ENCODE measurements at regions not wholly inside any gene's neighbourhood (a gene's known extent, or its start where the extent isn't known, plus 50 kb on each side); places are given as distances from the start of the nearest gene placed in this dataset.

DNA sequence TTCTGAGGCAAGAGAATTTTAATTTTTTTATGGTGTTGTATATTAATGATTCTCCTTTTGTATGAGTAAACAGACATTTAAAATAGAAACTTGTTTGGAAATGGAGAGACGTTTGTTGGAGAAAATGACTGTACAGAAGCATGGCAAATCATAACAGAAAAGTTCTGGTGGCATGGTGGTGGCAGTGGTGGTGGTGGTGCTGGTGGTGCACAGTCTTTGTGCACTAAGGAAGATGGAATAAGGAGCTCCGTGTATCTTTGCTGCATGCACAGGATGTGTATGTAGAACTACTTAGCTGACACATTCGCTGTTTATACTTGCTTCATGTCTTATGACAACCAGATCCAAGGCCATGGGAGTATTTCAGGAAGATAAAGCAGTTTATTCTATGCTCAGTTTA lies 294.9 kb downstream of the UTRN start:
- Histone ChIP-seq H3K9me3 (no peaks in the 10 kb centered on the region), H3K4me3 (no peak overlapping the region), H3K4me1 (no peaks in the 10 kb centered on the region), H3K27me3 (no peaks in the 10 kb centered on the region), H3K27ac (no peak overlapping the region), H3K36me3 (peaks cover 4 to 24% of the 10 kb centered on the region in 2 donors)
- intact Hi-C loops (cut with DNase I) = loop anchor here (10.0 kb wide), 1 partner anchor 635 kb away; no protein-coding TSS in a partner anchor
- DNase-seq (ENCODE audit: low spot score in 2 of 2) = no peak
- TF ChIP-seq CTCF (IDR thresholded peaks at IDR 0.05) = no peak

DNA sequence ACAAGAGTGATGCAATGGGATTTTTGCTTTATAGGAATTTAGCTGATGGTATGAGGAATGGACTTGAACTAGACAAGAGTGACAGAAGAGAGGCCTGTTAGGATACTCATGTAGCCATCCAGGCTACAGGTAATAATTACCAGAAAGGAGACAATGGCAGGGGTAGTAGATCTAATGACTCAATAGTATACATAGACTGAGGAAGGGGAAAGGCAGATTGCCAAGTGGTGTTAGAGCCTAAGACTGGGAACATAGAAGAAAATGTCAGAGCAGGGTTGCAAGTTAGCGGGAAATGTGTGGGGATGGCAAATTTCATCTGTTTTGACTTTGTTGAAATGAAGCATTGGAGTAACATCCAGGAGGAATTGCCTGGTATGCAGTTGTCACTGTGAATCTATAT lies 295.6 kb downstream of the UTRN start:
- Histone ChIP-seq H3K4me1 (no peaks in the 10 kb centered on the region), H3K9me3 (no peaks in the 10 kb centered on the region), H3K27ac (no peak overlapping the region), H3K4me3 (no peak overlapping the region), H3K36me3 (peaks cover 4 to 24% of the 10 kb centered on the region in 2 donors), H3K27me3 (no peaks in the 10 kb centered on the region)
- intact Hi-C loops (cut with DNase I) = loop anchor here (10.0 kb wide), 1 partner anchor 634 kb away; no protein-coding TSS in a partner anchor
- DNase-seq (ENCODE audit: low spot score in 2 of 2) = no peak
- TF ChIP-seq CTCF (IDR thresholded peaks at IDR 0.05) = no peak

GRCh38 chr6:144581812-144582537 lies 296.8 kb downstream of the UTRN start:
- Histone ChIP-seq H3K4me1 (no peaks in the 10 kb centered on the region), H3K9me3 (no peaks in the 10 kb centered on the region), H3K27ac (no peak overlapping the region), H3K27me3 (no peaks in the 10 kb centered on the region), H3K36me3 (peaks cover 4 to 19% of the 10 kb centered on the region in 2 donors), H3K4me3 (no peak overlapping the region)
- peak in 2 of 3 experiments; percentile 11 to 48 for TF ChIP-seq CTCF (IDR thresholded peaks at IDR 0.05)
- intact Hi-C loops (cut with DNase I) = loop anchor here (10.0 kb wide), 1 partner anchor 633 kb away; no protein-coding TSS in a partner anchor
- DNase-seq (ENCODE audit: low spot score in 2 of 2) = no peak

- TF ChIP-seq CTCF (IDR thresholded peaks at IDR 0.05) = no peak
- Histone ChIP-seq H3K27ac (no peak overlapping the region), H3K4me3 (no peak overlapping the region), H3K4me1 (no peaks in the 10 kb centered on the region), H3K36me3 (peaks cover 0 to 8% of the 10 kb centered on the region in 2 donors), H3K27me3 (no peaks in the 10 kb centered on the region), H3K9me3 (no peaks in the 10 kb centered on the region)
- DNase-seq (ENCODE audit: low spot score in 2 of 2) = no peak
- intact Hi-C loops (cut with DNase I) = loop anchor here (10.0 kb wide), 1 partner anchor 632 kb away; no protein-coding TSS in a partner anchor
These were observed 297.9 kb downstream of the UTRN start for GRCh38 chr6:144582939-144583613.

DNA sequence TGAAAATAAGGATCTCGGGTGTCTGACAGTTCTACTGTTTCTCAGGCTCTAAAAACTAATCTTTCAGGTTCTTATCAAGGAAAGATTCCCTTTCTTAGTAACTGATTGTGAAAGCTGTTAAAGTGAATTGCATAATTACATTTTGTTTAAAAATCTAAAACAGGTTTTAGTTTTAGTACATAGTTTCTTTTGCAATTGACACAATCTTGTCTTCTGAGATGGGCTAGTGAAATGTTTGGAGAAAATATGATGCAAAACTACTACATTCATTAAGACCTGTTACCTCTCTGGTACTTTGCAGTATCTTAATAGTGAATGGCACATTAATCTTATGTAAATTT lies 298.4 kb downstream of the UTRN start:
- TF ChIP-seq CTCF (IDR thresholded peaks at IDR 0.05) = no peak
- no peaks in the 10 kb centered on the region for H3K9me3 ChIP-seq
- H3K36me3 ChIP-seq = peaks cover 0 to 7% of the 10 kb centered on the region in 2 donors
- no peaks in the 10 kb centered on the region for H3K4me1 ChIP-seq
- no peak overlapping the region for H3K4me3 ChIP-seq
- DNase-seq (ENCODE audit: low spot score in 2 of 2) = no peak
- intact Hi-C loops (cut with DNase I) = loop anchor here (10.0 kb wide), 1 partner anchor 631 kb away; no protein-coding TSS in a partner anchor
- no peaks in the 10 kb centered on the region for H3K27me3 ChIP-seq
- H3K27ac ChIP-seq = no peak overlapping the region

Measured in ascending aorta (tissue), 2 donors.